Adrenal gland (tissue), 9 donors: ENCODE measurements at regions not wholly inside any gene's neighbourhood (a gene's known extent, or its start where the extent isn't known, plus 50 kb on each side); places are given as distances from the start of the nearest gene placed in this dataset.

Source experiments
- DNase-seq, 7 donors: peaks; one replicate each; pipeline ENCODE4 v3.0.0-alpha.2; 2019 to 2020
- H3K27ac ChIP-seq, 5 donors: fragments of 200-600 bp; sonication (generic) in 4 of 5; 1 replicate in 3 of 5; 2 replicates in 2 of 5; pipeline versions ENCODE4 v1.5.1 to v1.8.0; 2016 to 2020; ENCODE audit warnings: mild to moderate bottlenecking in 1 of 5
- H3K27me3 ChIP-seq: fragments of 200-600 bp; 2 replicates; pipeline ENCODE4 v1.8.0; 2021
- H3K36me3 ChIP-seq, 2 donors: fragments of 200-600 bp; replicated peaks in 1 of 2; 1 replicate in 1 of 2; 2 replicates in 1 of 2; pipeline versions ENCODE4 v1.5.1 to v1.8.0; 2018 to 2022
- H3K4me1 ChIP-seq, 2 donors: fragments of 200-600 bp; replicated peaks in 1 of 2; 1 replicate in 1 of 2; 2 replicates in 1 of 2; pipeline versions ENCODE4 v1.5.1 to v1.8.0; 2018 to 2021
- H3K4me3 ChIP-seq, 4 donors: fragments of 200-600 bp; sonication (generic) in 3 of 4; one replicate each; pipeline ENCODE4 v1.5.1; 2016 to 2018
- H3K9me3 ChIP-seq, 3 donors: fragments of 200-600 bp; sonication (generic) in 1 of 3; replicated peaks in 1 of 3; 1 replicate in 2 of 3; 2 replicates in 1 of 3; pipeline versions ENCODE4 v1.5.1 to v1.8.0; 2016 to 2021
- CTCF ChIP-seq, 6 experiments: fragments of 450-650 bp in 4 of 6; fragments of 200-600 bp in 2 of 6; sonication (generic) in 1 of 6; IDR thresholded peaks; 1 replicate in 5 of 6; 2 replicates in 1 of 6; pipeline versions ENCODE4 v1.5.1 to v1.8.0; 2016 to 2021; ENCODE audit warnings: antibody characterized with exemption in 6 of 6, mild to moderate bottlenecking in 2 of 6, moderate library complexity in 1 of 6
- POLR2A ChIP-seq, 2 donors: fragments of 450-650 bp; IDR thresholded peaks; one replicate each; pipeline ENCODE4 v1.6.1; 2017; ENCODE audit warnings: antibody characterized with exemption in 2 of 2, mild to moderate bottlenecking in 2 of 2, moderate library complexity in 1 of 2
- WGBS, 4 donors: extraction: QIAGEN DNeasy Blood & Tissue Kit in 2 of 4; methylation state at CpG; one replicate each; pipeline versions ENCODE4 v1.1.5 to v1.1.7; 2013 to 2017; 5-methylcytosine and 5-hydroxymethylcytosine counted together
- intact Hi-C, 2 donors: fragments of 100-400 bp; cut with DNase I; formaldehyde crosslinking; loops; one replicate each; pipeline versions ENCODE4 v1.14.1 to v1.15.0; 2022 to 2023
- donor health status: healthy with polysubstance abuse.
- donor health status: Bipolar disorder and iron deficiency.
- donor health status: DM: yes; HTN: yes; CAD: no.
- donor health status: DM: no; HTN: no; CAD: no.
- donor health status: DM: no; HTN: no; CAD: no.

- Histone ChIP-seq H3K4me3 (no peak overlapping the region), H3K9me3 (no peaks in the 10 kb centered on the region), H3K36me3 (no peaks in the 10 kb centered on the region), H3K27me3 (no peaks in the 10 kb centered on the region), H3K4me1 (no peaks in the 10 kb centered on the region), H3K27ac (no peak overlapping the region)
- 82 to 87% (median 84%) methylated on average over 2 of the region's 2 CpGs for WGBS, 4 donors
- no peak for TF ChIP-seq POLR2A (IDR thresholded peaks at IDR 0.05)
- no peak for TF ChIP-seq CTCF (IDR thresholded peaks at IDR 0.05)
- intact Hi-C loops = no loop called here
- no peak for DNase-seq
Measured at GRCh38 chr7:79984210-79984609, 150.4 kb upstream of the GNAI1 start.

GRCh38 chr7:79982141-79982770 lies 152.4 kb upstream of the GNAI1 start:
- no peak overlapping the region for H3K27ac ChIP-seq
- WGBS, 4 donors = 38 to 65% (median 47%) methylated on average over 2 of the region's 2 CpGs
- no peak for TF ChIP-seq CTCF (IDR thresholded peaks at IDR 0.05)
- TF ChIP-seq POLR2A (IDR thresholded peaks at IDR 0.05) = no peak

GRCh38 chr7:79980376-79980775 lies 154.3 kb upstream of the GNAI1 start:
- DNase-seq = no peak
- peaks cover 3% of the 10 kb centered on the region for H3K27me3 ChIP-seq
- H3K4me3 ChIP-seq = no peak overlapping the region
- H3K36me3 ChIP-seq = no peaks in the 10 kb centered on the region
- H3K4me1 ChIP-seq = no peaks in the 10 kb centered on the region
- no peak overlapping the region for H3K27ac ChIP-seq
- intact Hi-C loops = no loop called here
- no peaks in the 10 kb centered on the region for H3K9me3 ChIP-seq
- TF ChIP-seq POLR2A (IDR thresholded peaks at IDR 0.05) = no peak
- no peak for TF ChIP-seq CTCF (IDR thresholded peaks at IDR 0.05)
- 19 to 28% (median 22%) methylated on average over 1 of the region's 1 CpG for WGBS, 4 donors

More at GRCh38 chr7:79982141-79982770, 152.4 kb upstream of the GNAI1 start:
- no peaks in the 10 kb centered on the region for H3K36me3 ChIP-seq
- no peak for DNase-seq
- H3K4me3 ChIP-seq = no peak overlapping the region
- H3K4me1 ChIP-seq = no peaks in the 10 kb centered on the region
- H3K27me3 ChIP-seq = no peaks in the 10 kb centered on the region
- H3K9me3 ChIP-seq = no peaks in the 10 kb centered on the region
- intact Hi-C loops = no loop called here

- 87 to 90% (median 89%) methylated on average over 2 of the region's 2 CpGs for WGBS, 4 donors
- Histone ChIP-seq H3K9me3 (no peaks in the 10 kb centered on the region), H3K4me3 (no peak overlapping the region), H3K27ac (no peak overlapping the region), H3K4me1 (no peaks in the 10 kb centered on the region), H3K27me3 (peaks cover 3% of the 10 kb centered on the region), H3K36me3 (no peaks in the 10 kb centered on the region)
- intact Hi-C loops = no loop called here
- TF ChIP-seq CTCF (IDR thresholded peaks at IDR 0.05) (no peak), POLR2A (IDR thresholded peaks at IDR 0.05) (no peak)
- no peak for DNase-seq
Measured at GRCh38 chr7:79979437-79979836, 155.2 kb upstream of the GNAI1 start.
